T47D (cell line): ENCODE measurements at regions not wholly inside any gene's neighbourhood (a gene's known extent, or its start where the extent isn't known, plus 50 kb on each side); places are given as distances from the start of the nearest gene placed in this dataset.
A peak's percentile ranks its signal among the peaks of the same experiment; 100 is the strongest.

Experiments
- DNase-seq, 2 experiments: peaks; one replicate each; pipeline versions ENCODE4 v3.0.0 to v3.0.0-alpha.2; 2011 to 2012; ENCODE audit warnings: low read depth in 1 of 2, low spot score in 1 of 2
- JUND ChIP-seq: IDR thresholded peaks from 2 replicates; pipeline ENCODE4 v1.6.1; 2012; ENCODE audit warnings: low read depth
- in situ Hi-C: cut with HindIII; loops from 2 replicates; pipeline ENCODE4 v1.10.0; 2016; ENCODE audit warnings: low sequenced_read_pairs, low pct_unique_long_range_greater_than_20kb

DNA sequence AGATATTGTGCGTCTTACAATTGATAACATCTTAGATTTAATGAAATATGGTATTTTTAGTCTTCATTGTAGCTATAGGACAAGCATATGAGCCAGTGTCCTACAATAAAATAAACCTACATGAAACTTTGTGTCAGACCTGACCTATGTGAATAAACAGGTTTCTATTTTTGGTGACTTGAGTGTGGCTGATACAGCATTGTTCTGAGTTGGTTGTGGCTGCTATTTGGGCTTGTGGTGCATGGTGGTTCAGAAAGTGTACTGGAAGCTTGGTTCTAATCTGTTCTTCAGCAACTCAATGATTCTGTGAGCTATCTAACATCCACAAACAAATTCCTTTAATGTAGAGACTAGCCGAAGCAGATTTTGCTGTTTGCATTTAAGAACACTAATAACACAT, 64.9 kb upstream of the MAP2 start:
- DNase-seq: no peak
- no peak for TF ChIP-seq JUND
- in situ Hi-C loops: no loop called here

DNA sequence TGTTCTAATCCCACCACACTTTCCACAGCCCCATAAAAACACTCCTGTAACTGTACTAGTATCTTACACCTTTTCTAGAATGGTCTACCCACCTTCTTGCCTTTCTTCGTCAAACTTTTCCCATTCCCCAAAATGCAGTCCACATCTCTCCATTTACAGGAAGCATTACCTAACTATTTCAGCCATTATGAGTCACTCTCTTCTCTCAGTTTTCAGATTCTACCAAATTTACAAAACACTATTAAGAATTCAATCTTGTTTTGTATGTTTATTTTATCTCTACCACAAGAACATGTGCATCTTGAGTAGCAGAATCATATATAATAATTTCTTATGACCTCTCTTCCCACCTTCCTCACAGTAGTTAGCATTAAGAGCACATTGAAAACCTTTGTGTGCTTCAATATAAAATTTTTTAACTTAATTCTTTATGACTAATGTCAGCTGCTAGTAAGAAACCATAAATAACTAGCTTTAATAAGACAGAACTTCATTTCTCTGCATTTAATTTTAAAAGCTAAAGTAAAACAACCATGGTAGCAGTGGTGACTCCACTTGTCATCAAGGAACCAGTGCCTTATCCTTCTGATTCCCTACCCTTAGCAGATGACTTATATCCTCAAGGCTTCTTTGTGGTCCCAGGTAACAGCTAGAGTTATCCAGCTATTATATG, 56.6 kb upstream of the MAP2 start:
- in situ Hi-C loops: no loop called here
- no peak for DNase-seq
- TF ChIP-seq JUND: no peak

DNA sequence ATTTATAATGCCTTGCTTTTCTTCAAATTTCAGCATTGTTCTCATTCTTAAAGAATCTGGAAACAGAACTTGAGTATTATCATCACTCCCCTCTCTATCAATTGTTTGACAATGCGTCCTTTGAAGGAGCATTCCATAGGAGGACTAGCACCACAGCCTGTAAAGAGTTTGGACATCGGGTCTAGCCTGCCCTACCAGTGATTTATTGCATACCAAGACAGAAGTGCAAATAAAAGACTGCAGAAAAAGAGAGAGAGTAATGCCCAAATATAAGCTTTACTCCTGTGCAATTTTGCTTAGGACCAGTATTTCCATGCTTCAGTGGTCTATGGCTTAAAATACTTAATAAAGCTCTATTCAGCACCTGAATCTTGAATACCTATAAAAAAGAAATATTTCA, 55.4 kb upstream of the MAP2 start:
- TF ChIP-seq JUND: no peak
- in situ Hi-C loops: no loop called here
- peak; percentile 4 to 75 for DNase-seq

DNA sequence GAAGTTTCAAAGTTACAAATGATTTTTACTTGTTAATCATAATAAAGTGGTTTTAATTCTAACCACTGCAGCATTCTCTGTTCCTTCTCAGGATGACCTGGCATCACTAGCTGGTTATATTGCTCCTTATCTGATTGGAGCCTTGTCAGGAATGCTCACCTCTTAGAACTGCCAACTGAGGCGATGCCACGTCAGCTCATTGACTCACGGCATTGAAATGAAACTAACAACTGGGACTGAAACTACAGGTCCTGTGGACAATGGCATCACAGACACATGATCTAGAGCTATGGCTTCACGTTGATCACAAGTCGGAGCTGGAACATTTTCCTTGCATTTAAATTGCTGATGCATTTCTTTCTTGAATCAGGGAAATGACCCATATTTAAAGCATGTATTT, 54.9 kb upstream of the MAP2 start:
- DNase-seq: peak; percentile 23 to 99
- peak; percentile 89 for TF ChIP-seq JUND

DNA sequence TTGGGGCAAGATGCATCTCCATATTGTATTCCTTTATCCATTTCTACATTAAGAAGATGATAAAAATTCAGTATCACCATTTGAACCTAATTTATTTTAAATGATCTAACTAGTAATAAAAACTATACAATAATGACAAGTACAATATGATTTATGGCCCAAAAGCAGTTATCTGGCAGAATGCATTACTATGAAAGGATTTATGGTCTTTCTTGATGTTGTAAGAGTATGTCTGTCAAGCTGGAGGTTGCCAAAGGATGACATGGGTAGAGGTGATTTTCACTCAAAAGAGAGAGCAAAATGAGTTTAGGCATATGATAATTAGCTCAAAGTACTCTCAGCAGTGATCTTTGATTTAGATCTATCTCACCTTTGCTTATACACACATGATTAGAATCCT, 54.2 kb upstream of the MAP2 start:
- DNase-seq: no peak
- no peak for TF ChIP-seq JUND
- in situ Hi-C loops: no loop called here

More for the DNA sequence above, 54.9 kb upstream of the MAP2 start:
- in situ Hi-C loops: no loop called here

DNA sequence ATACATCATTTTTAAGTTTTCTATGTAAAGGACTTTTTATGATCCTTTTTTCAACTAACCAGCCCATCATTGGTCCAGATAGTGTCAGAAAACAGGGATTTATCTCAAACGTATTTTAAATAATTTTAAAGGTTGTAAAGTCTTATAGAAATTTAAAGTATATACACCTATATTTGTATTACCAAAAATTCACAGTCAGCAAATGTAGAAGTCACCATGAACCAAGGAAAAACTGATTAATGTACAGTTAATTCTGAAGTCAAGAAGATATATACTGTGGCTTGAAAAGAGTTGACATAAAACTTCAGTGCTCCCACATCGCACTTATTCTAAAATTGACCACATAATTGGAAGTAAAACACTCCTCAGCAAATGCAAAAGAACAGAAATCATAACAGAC, 52.4 kb upstream of the MAP2 start:
- in situ Hi-C loops: no loop called here
- no peak for TF ChIP-seq JUND
- no peak for DNase-seq
